ENCODE measurements at regions not wholly inside any gene's neighbourhood (a gene's known extent, or its start where the extent isn't known, plus 50 kb on each side); places are given as distances from the start of the nearest gene placed in this dataset.

DNA sequence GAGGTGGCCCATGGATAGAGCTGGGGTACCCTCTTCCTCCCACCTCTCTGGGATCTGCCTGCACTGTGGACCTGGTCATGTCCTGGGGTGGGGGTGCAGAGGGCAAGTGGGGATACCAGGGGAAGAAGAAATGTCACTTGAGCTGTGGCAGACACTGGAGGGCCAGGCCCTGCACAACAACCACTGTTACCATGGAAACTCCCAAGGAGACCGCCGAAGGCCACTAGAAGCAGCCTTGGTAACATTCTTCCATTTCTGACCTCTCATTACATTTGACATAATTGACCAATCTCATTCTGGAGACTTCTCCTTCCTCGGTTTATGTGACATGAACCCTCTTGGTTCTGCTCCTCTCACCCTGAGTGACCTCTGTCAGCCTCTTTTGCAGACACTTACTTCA lies 179.9 kb upstream of the SERP2 start:
- TF ChIP-seq POLR2AphosphoS5 (IDR thresholded peaks at IDR 0.05) = no peak
- TF ChIP-seq, protein P1, sequence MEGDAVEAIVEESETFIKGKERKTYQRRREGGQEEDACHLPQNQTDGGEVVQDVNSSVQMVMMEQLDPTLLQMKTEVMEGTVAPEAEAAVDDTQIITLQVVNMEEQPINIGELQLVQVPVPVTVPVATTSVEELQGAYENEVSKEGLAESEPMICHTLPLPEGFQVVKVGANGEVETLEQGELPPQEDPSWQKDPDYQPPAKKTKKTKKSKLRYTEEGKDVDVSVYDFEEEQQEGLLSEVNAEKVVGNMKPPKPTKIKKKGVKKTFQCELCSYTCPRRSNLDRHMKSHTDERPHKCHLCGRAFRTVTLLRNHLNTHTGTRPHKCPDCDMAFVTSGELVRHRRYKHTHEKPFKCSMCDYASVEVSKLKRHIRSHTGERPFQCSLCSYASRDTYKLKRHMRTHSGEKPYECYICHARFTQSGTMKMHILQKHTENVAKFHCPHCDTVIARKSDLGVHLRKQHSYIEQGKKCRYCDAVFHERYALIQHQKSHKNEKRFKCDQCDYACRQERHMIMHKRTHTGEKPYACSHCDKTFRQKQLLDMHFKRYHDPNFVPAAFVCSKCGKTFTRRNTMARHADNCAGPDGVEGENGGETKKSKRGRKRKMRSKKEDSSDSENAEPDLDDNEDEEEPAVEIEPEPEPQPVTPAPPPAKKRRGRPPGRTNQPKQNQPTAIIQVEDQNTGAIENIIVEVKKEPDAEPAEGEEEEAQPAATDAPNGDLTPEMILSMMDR (IDR thresholded peaks at IDR 0.05) = no peak

Measured in transverse colon (tissue), 4 donors.